PC-9 (cell line): ENCODE measurements at regions not wholly inside any gene's neighbourhood (a gene's known extent, or its start where the extent isn't known, plus 50 kb on each side); places are given as distances from the start of the nearest gene placed in this dataset.

ENCODE experiments used
- BruUV-seq: library from RNA; stranded (reverse); fragments of 400-500 nt; replicated peaks from 2 replicates; lab custom pipeline; 2021; lab: Mats Ljungman, UMichigan
- CTCF ChIA-PET: fragments of 300-600 bp; sonication (Branson Sonifier 250); formaldehyde crosslinking; loops from one replicate; lab custom pipeline; 2022; ENCODE audit warnings: antibody characterized with exemption; lab: Charles Lee
- POLR2A ChIA-PET: fragments of 300-600 bp; sonication (Branson Sonifier 250); formaldehyde crosslinking; loops from one replicate; lab custom pipeline; 2022; ENCODE audit warnings: antibody characterized with exemption; ENCODE audit not compliant: unreplicated experiment; lab: Charles Lee
- DNase-seq, 2 experiments: peaks; one replicate each; pipeline versions ENCODE4 v3.0.0 to v3.0.0-alpha.2; 2015 to 2022; ENCODE audit warnings: mixed read lengths in 1 of 2
- H2AFZ ChIP-seq: fragments of 200-600 bp; sonication (generic); 2 replicates; pipeline ENCODE4 v1.8.1; 2017; ENCODE audit warnings: antibody characterized with exemption
- H3F3A ChIP-seq: fragments of 200-600 bp; sonication (generic); 2 replicates; pipeline ENCODE4 v1.8.1; 2017; ENCODE audit warnings: antibody characterized with exemption, mild to moderate bottlenecking, low read depth; ENCODE audit not compliant: insufficient read depth
- H3K27ac ChIP-seq: fragments of 200-600 bp; sonication (generic); 2 replicates; pipeline ENCODE4 v1.6.1; 2016; ENCODE audit warnings: mixed run types
- H3K27me3 ChIP-seq: fragments of 200-600 bp; sonication (generic); 2 replicates; pipeline ENCODE4 v1.6.1; 2016; ENCODE audit warnings: low read depth, mixed run types; ENCODE audit not compliant: insufficient read depth
- H3K36me3 ChIP-seq: fragments of 200-600 bp; sonication (generic); 2 replicates; pipeline ENCODE4 v1.6.1; 2016; ENCODE audit warnings: low read depth, mixed run types
- H3K4me1 ChIP-seq: fragments of 200-600 bp; sonication (generic); replicated peaks from 2 replicates; pipeline ENCODE4 v1.6.1; 2016; ENCODE audit warnings: mixed run types; ENCODE audit not compliant: insufficient read depth
- H3K4me2 ChIP-seq: fragments of 200-600 bp; sonication (generic); 2 replicates; pipeline ENCODE4 v1.6.1; 2017; ENCODE audit warnings: mixed run types
- H3K4me3 ChIP-seq: fragments of 200-600 bp; sonication (generic); 2 replicates; pipeline ENCODE4 v1.6.1; 2016; ENCODE audit warnings: mixed run types
- H3K79me2 ChIP-seq: fragments of 200-600 bp; sonication (generic); 2 replicates; pipeline ENCODE4 v1.6.1; 2017; ENCODE audit warnings: low read depth, mixed run types
- H3K9me2 ChIP-seq: fragments of 200-600 bp; sonication (generic); 2 replicates; pipeline ENCODE4 v1.8.1; 2017; ENCODE audit warnings: mild to moderate bottlenecking; ENCODE audit not compliant: insufficient read depth
- H3K9me3 ChIP-seq: fragments of 200-600 bp; sonication (generic); 2 replicates; pipeline ENCODE4 v1.8.1; 2016; ENCODE audit warnings: low read depth; ENCODE audit not compliant: insufficient read depth
- H4K20me1 ChIP-seq: fragments of 200-600 bp; sonication (generic); 2 replicates; pipeline ENCODE4 v1.8.1; 2017; ENCODE audit not compliant: insufficient read depth
- CTCF ChIP-seq: fragments of 200-600 bp; sonication (generic); conservative IDR thresholded peaks from 2 replicates; pipeline ENCODE4 v1.6.1; 2017; ENCODE audit warnings: mixed run types, antibody characterized with exemption, mild to moderate bottlenecking, moderate library complexity
- EZH2 ChIP-seq: fragments of 200-600 bp; sonication (generic); IDR thresholded peaks from 2 replicates; pipeline ENCODE4 v1.8.0; 2017; ENCODE audit warnings: antibody characterized with exemption, low read depth
- intact Hi-C: fragments of 100-400 bp; cut with micrococcal nuclease; formaldehyde crosslinking; loops from one replicate; pipeline ENCODE4 v1.10.0; 2022; ENCODE audit not compliant: unreplicated experiment

- intact Hi-C loops, result no loop called here
- CTCF ChIA-PET, result no interaction called here
- H3K79me2 ChIP-seq, result no peaks in the 10 kb centered on the region
- no peaks in the 10 kb centered on the region for H3K27me3 ChIP-seq
- H2AFZ ChIP-seq, result no peak overlapping the region
- H3K9me3 ChIP-seq, result no peaks in the 10 kb centered on the region
- H4K20me1 ChIP-seq, result no peaks in the 10 kb centered on the region
- no peak overlapping the region for H3K4me2 ChIP-seq
- TF ChIP-seq EZH2 (no peak), CTCF (no peak)
- POLR2A ChIA-PET, result no interaction called here
- no TSS peak for BruUV-seq
- H3F3A ChIP-seq, result no peaks in the 10 kb centered on the region
- H3K9me2 ChIP-seq, result no peaks in the 10 kb centered on the region
- no peak overlapping the region for H3K4me3 ChIP-seq
- no peaks in the 10 kb centered on the region for H3K36me3 ChIP-seq
- H3K4me1 ChIP-seq, result no peaks in the 10 kb centered on the region
- no peak for DNase-seq
- H3K27ac ChIP-seq, result no peak overlapping the region
These were observed 112.2 kb downstream of the TBX5 start for GRCh38 chr12:114293571-114294302.

- no TSS peak for BruUV-seq
- ChIA-PET POLR2A (no interaction called here), CTCF (no interaction called here)
- no peaks in the 10 kb centered on the region for H3F3A ChIP-seq
- 0 out of 2 replicates have a peak, but pooled peaks cover 1% of the 10 kb centered on the region for H3K27me3 ChIP-seq
- no peak overlapping the region for H3K4me3 ChIP-seq
- no peaks in the 10 kb centered on the region for H4K20me1 ChIP-seq
- no peak overlapping the region for H2AFZ ChIP-seq
- intact Hi-C loops, result no loop called here
- TF ChIP-seq CTCF, result no peak
- no peak for TF ChIP-seq EZH2
- no peaks in the 10 kb centered on the region for H3K36me3 ChIP-seq
- H3K27ac ChIP-seq, result no peak overlapping the region
- H3K4me2 ChIP-seq, result no peak overlapping the region
- H3K4me1 ChIP-seq, result no peaks in the 10 kb centered on the region
- H3K9me2 ChIP-seq, result no peaks in the 10 kb centered on the region
- H3K9me3 ChIP-seq, result no peaks in the 10 kb centered on the region
- H3K79me2 ChIP-seq, result no peaks in the 10 kb centered on the region
- no peak for DNase-seq
These were observed 112.9 kb downstream of the TBX5 start for GRCh38 chr12:114293073-114293472.

GRCh38 chr12:114291389-114292060 is 114.4 kb downstream of the TBX5 start:
- Histone ChIP-seq H3K27me3 (peaks cover 12% of the 10 kb centered on the region; the same call in 1 of the 2 replicates), H4K20me1 (no peaks in the 10 kb centered on the region), H3K4me2 (no peak overlapping the region), H3K4me1 (no peaks in the 10 kb centered on the region), H3K79me2 (no peaks in the 10 kb centered on the region), H3K4me3 (no peak overlapping the region), H3K9me2 (no peaks in the 10 kb centered on the region), H3K27ac (no peak overlapping the region), H3F3A (no peaks in the 10 kb centered on the region), H3K36me3 (no peaks in the 10 kb centered on the region), H2AFZ (no peak overlapping the region), H3K9me3 (no peaks in the 10 kb centered on the region)
- no peak for TF ChIP-seq CTCF
- no peak for TF ChIP-seq EZH2
- DNase-seq, result no peak
- intact Hi-C loops, result no loop called here
- CTCF ChIA-PET, result no interaction called here
- POLR2A ChIA-PET, result no interaction called here
- no TSS peak for BruUV-seq
